ENCODE measurements at regions not wholly inside any gene's neighbourhood (a gene's known extent, or its start where the extent isn't known, plus 50 kb on each side); places are given as distances from the start of the nearest gene placed in this dataset.

- Mint-ChIP-seq H3K9me3 (no peaks in the 10 kb centered on the region), H3K27me3 (no peaks in the 10 kb centered on the region), H3K36me3 (ENCODE audit: low read depth) (no peaks in the 10 kb centered on the region), H3K4me1 (ENCODE audit: low read depth) (no peaks in the 10 kb centered on the region), H3K27ac (no peak overlapping the region), H3K4me3 (no peak overlapping the region)
- CTCF ChIA-PET: no interaction called here
- DNase-seq (no peak), ATAC-seq (ENCODE audit: poor library complexity) (no peak)
- intact Hi-C loops (cut with DNase I, micrococcal nuclease): no loop called here
- H3K27me3 ChIP-seq (ENCODE audit: control insufficient read depth in 1 of 2, insufficient read depth in 2 of 2, low read length in 2 of 2): no peaks in the 10 kb centered on the region
- no peaks in the 10 kb centered on the region for H3K36me3 ChIP-seq (ENCODE audit: insufficient read depth, low read length)
- H3K4me1 ChIP-seq (ENCODE audit: insufficient read depth, low read length): no peaks in the 10 kb centered on the region
- TF ChIP-seq CTCF (IDR thresholded peaks at IDR 0.05): no peak
- H3K27ac ChIP-seq (ENCODE audit: low read depth in 1 of 2, low read length in 2 of 2): no peak overlapping the region
- no peaks in the 10 kb centered on the region for H3K9me3 ChIP-seq (ENCODE audit: control insufficient read depth in 1 of 2, insufficient read depth in 1 of 2, low read length in 2 of 2)
- no peak overlapping the region for H3K4me3 ChIP-seq (ENCODE audit: low read length)
- POLR2A ChIA-PET: no interaction called here
Measured at GRCh38 chr2:145918951-145919350, 1399.0 kb upstream of the ZEB2 start.

- H3K4me1 Mint-ChIP-seq (ENCODE audit: low read depth): no peaks in the 10 kb centered on the region
- peaks cover 2% of the 10 kb centered on the region for H3K9me3 Mint-ChIP-seq
- Histone ChIP-seq H3K27ac (ENCODE audit: low read depth in 1 of 2, low read length in 2 of 2) (no peak overlapping the region), H3K4me3 (ENCODE audit: low read length) (no peak overlapping the region), H3K27me3 (ENCODE audit: control insufficient read depth in 1 of 2, insufficient read depth in 2 of 2, low read length in 2 of 2) (no peaks in the 10 kb centered on the region), H3K4me1 (ENCODE audit: insufficient read depth, low read length) (no peaks in the 10 kb centered on the region), H3K9me3 (ENCODE audit: control insufficient read depth in 1 of 2, insufficient read depth in 1 of 2, low read length in 2 of 2) (no peaks in the 10 kb centered on the region), H3K36me3 (ENCODE audit: insufficient read depth, low read length) (no peaks in the 10 kb centered on the region)
- H3K4me3 Mint-ChIP-seq: no peak overlapping the region
- H3K36me3 Mint-ChIP-seq (ENCODE audit: low read depth): no peaks in the 10 kb centered on the region
- ChIA-PET POLR2A (no interaction called here), CTCF (no interaction called here)
- TF ChIP-seq CTCF (IDR thresholded peaks at IDR 0.05): no peak
- H3K27me3 Mint-ChIP-seq: no peaks in the 10 kb centered on the region
- no peak for DNase-seq
- ATAC-seq (ENCODE audit: poor library complexity): no peak
- intact Hi-C loops (cut with DNase I, micrococcal nuclease): no loop called here
- H3K27ac Mint-ChIP-seq: no peak overlapping the region
Measured at GRCh38 chr2:145916799-145917198, 1396.9 kb upstream of the ZEB2 start.

GRCh38 chr2:145914716-145915115, 1394.8 kb upstream of the ZEB2 start:
- no peak for DNase-seq

More at GRCh38 chr2:145914716-145915115, 1394.8 kb upstream of the ZEB2 start:
- Histone ChIP-seq H3K4me3 (ENCODE audit: low read length) (no peak overlapping the region), H3K9me3 (ENCODE audit: control insufficient read depth in 1 of 2, insufficient read depth in 1 of 2, low read length in 2 of 2) (no peaks in the 10 kb centered on the region), H3K27ac (ENCODE audit: low read depth in 1 of 2, low read length in 2 of 2) (no peak overlapping the region), H3K27me3 (ENCODE audit: control insufficient read depth in 1 of 2, insufficient read depth in 2 of 2, low read length in 2 of 2) (no peaks in the 10 kb centered on the region), H3K4me1 (ENCODE audit: insufficient read depth, low read length) (no peaks in the 10 kb centered on the region), H3K36me3 (ENCODE audit: insufficient read depth, low read length) (no peaks in the 10 kb centered on the region)
- Mint-ChIP-seq H3K36me3 (ENCODE audit: low read depth) (no peaks in the 10 kb centered on the region), H3K4me1 (ENCODE audit: low read depth) (no peaks in the 10 kb centered on the region), H3K9me3 (peaks cover 2% of the 10 kb centered on the region), H3K27ac (no peak overlapping the region), H3K4me3 (no peak overlapping the region), H3K27me3 (no peaks in the 10 kb centered on the region)
- ChIA-PET POLR2A (no interaction called here), CTCF (no interaction called here)
- ATAC-seq (ENCODE audit: poor library complexity): no peak
- no peak for TF ChIP-seq CTCF (IDR thresholded peaks at IDR 0.05)
- intact Hi-C loops (cut with DNase I, micrococcal nuclease): no loop called here
